Vagina (tissue), 2 donors: ENCODE measurements at regions not wholly inside any gene's neighbourhood (a gene's known extent, or its start where the extent isn't known, plus 50 kb on each side); places are given as distances from the start of the nearest gene placed in this dataset.

ENCODE experiments used
- DNase-seq, 2 donors: peaks; one replicate each; pipeline ENCODE4 v3.0.0-alpha.2; 2017; ENCODE audit errors: extremely low spot score in 2 of 2
- H3K27ac ChIP-seq: fragments of 200-600 bp; sonication (generic); one replicate; pipeline ENCODE4 v1.5.1; 2019
- H3K27me3 ChIP-seq: fragments of 200-600 bp; sonication (generic); one replicate; pipeline ENCODE4 v1.5.1; 2019
- H3K36me3 ChIP-seq, 2 donors: fragments of 200-600 bp; sonication (generic); one replicate each; pipeline ENCODE4 v1.5.1; 2017 to 2019
- H3K4me1 ChIP-seq: fragments of 200-600 bp; sonication (generic); one replicate; pipeline ENCODE4 v1.5.1; 2019
- H3K4me3 ChIP-seq, 2 donors: fragments of 200-600 bp; sonication (generic); 1 replicate in 1 of 2; 2 replicates in 1 of 2; pipeline ENCODE4 v1.5.1; 2016 to 2019
- H3K9me3 ChIP-seq: fragments of 200-600 bp; sonication (generic); one replicate; pipeline ENCODE4 v1.5.1; 2019
- POLR2A ChIP-seq, 2 donors: fragments of 450-650 bp; IDR thresholded peaks; one replicate each; pipeline ENCODE4 v1.6.1; 2017; ENCODE audit warnings: antibody characterized with exemption in 2 of 2, mild to moderate bottlenecking in 2 of 2, moderate library complexity in 2 of 2
- POLR2AphosphoS5 ChIP-seq, 2 donors: sonication (generic); formaldehyde crosslinking; IDR thresholded peaks; one replicate each; pipeline ENCODE4 v1.9.0; 2017; ENCODE audit warnings: antibody characterized with exemption in 2 of 2, mild to moderate bottlenecking in 2 of 2, low read depth in 1 of 2; ENCODE audit not compliant: insufficient read depth in 1 of 2
- intact Hi-C: fragments of 100-400 bp; cut with DNase I; formaldehyde crosslinking; loops from one replicate; pipeline ENCODE4 v1.15.1; 2023
- TF ChIP-seq, protein P1 (sequence below), 3 experiments: fragments of 450-650 bp in 2 of 3; fragments of 200-600 bp in 1 of 3; sonication (generic) in 1 of 3; IDR thresholded peaks; one replicate each; pipeline ENCODE4 v1.5.1; 2017 to 2019; ENCODE audit warnings: antibody characterized with exemption in 3 of 3, mild to moderate bottlenecking in 2 of 3, moderate library complexity in 2 of 3

- H3K27me3 ChIP-seq = no peaks in the 10 kb centered on the region
- no peaks in the 10 kb centered on the region for H3K36me3 ChIP-seq
- DNase-seq = no peak
- H3K4me3 ChIP-seq = no peak overlapping the region
- H3K9me3 ChIP-seq = no peaks in the 10 kb centered on the region
- no peak overlapping the region for H3K27ac ChIP-seq
- no peak for TF ChIP-seq POLR2AphosphoS5 (IDR thresholded peaks at IDR 0.05; ENCODE audit: insufficient read depth in 1 of 2, low read depth in 1 of 2)
- TF ChIP-seq, protein P1, sequence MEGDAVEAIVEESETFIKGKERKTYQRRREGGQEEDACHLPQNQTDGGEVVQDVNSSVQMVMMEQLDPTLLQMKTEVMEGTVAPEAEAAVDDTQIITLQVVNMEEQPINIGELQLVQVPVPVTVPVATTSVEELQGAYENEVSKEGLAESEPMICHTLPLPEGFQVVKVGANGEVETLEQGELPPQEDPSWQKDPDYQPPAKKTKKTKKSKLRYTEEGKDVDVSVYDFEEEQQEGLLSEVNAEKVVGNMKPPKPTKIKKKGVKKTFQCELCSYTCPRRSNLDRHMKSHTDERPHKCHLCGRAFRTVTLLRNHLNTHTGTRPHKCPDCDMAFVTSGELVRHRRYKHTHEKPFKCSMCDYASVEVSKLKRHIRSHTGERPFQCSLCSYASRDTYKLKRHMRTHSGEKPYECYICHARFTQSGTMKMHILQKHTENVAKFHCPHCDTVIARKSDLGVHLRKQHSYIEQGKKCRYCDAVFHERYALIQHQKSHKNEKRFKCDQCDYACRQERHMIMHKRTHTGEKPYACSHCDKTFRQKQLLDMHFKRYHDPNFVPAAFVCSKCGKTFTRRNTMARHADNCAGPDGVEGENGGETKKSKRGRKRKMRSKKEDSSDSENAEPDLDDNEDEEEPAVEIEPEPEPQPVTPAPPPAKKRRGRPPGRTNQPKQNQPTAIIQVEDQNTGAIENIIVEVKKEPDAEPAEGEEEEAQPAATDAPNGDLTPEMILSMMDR (IDR thresholded peaks at IDR 0.05) = no peak
- no peaks in the 10 kb centered on the region for H3K4me1 ChIP-seq
- intact Hi-C loops = loop anchor here (5.0 kb wide), 1 partner anchor 1321 kb away; no protein-coding TSS in a partner anchor
Observed at GRCh38 chr3:152061296-152061695, 187.9 kb downstream of the SUCNR1 start.

- Histone ChIP-seq H3K4me1 (no peaks in the 10 kb centered on the region), H3K36me3 (no peaks in the 10 kb centered on the region), H3K4me3 (no peak overlapping the region), H3K9me3 (no peaks in the 10 kb centered on the region), H3K27me3 (no peaks in the 10 kb centered on the region), H3K27ac (no peak overlapping the region)
- TF ChIP-seq POLR2AphosphoS5 (IDR thresholded peaks at IDR 0.05; ENCODE audit: insufficient read depth in 1 of 2, low read depth in 1 of 2) (no peak), POLR2A (IDR thresholded peaks at IDR 0.05) (no peak)
- TF ChIP-seq, protein P1 (IDR thresholded peaks at IDR 0.05) = no peak
- no peak for DNase-seq
- intact Hi-C loops = no loop called here
Observed at GRCh38 chr3:152069871-152070270, 196.4 kb downstream of the SUCNR1 start.

DNA sequence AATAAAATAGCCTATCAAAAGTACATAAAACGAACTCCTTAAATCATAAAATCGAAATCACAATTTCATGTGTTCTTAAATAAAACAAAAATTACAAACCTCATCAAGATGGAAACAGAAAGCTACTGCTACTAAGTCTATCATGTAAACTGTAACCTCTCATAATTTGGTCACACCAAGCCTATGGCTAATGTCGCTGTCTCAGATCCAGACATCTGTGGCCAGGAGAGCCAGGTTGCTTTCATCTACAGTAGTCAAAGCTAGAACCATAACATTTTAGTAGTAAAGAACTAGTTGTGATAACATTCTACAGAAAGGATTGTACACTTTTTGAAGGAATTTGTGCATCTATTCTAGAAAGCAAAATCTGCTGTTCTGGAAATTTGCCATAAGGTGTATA, 197.4 kb upstream of the MBNL1 start:
- no peak for DNase-seq
- intact Hi-C loops = no loop called here

DNA sequence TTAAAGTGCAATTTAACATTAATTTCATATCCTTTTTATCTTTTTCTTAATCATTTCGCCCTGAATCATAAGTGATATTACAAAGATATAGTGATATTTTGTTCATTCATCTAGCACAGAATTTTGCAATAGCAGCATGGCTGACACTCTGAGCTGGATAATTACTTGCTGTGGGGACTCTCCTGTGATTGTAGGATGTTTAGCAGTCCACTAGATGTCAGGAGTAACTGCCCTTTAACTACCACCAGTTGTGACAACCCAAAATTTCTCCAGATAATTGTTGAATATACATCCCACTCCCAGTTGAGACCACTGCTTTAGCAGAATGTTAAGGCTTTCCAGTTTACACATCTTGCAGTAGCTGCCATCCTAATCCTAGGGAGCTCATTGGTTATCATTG, 196.8 kb upstream of the MBNL1 start:
- DNase-seq = no peak
- intact Hi-C loops = no loop called here
- no peaks in the 10 kb centered on the region for H3K36me3 ChIP-seq
- no peaks in the 10 kb centered on the region for H3K27me3 ChIP-seq
- no peak overlapping the region for H3K4me3 ChIP-seq
- H3K9me3 ChIP-seq = no peaks in the 10 kb centered on the region
- TF ChIP-seq POLR2AphosphoS5 (IDR thresholded peaks at IDR 0.05; ENCODE audit: insufficient read depth in 1 of 2, low read depth in 1 of 2) = no peak
- TF ChIP-seq, protein P1 (IDR thresholded peaks at IDR 0.05) = peak in 1 of 3 experiments; percentile 14
- no peak for TF ChIP-seq POLR2A (IDR thresholded peaks at IDR 0.05)
- H3K4me1 ChIP-seq = no peaks in the 10 kb centered on the region
- no peak overlapping the region for H3K27ac ChIP-seq

More for the DNA sequence above, 197.4 kb upstream of the MBNL1 start:
- Histone ChIP-seq H3K27me3 (no peaks in the 10 kb centered on the region), H3K27ac (no peak overlapping the region), H3K9me3 (no peaks in the 10 kb centered on the region), H3K4me3 (no peak overlapping the region), H3K36me3 (no peaks in the 10 kb centered on the region), H3K4me1 (no peaks in the 10 kb centered on the region)
- TF ChIP-seq, protein P1 (IDR thresholded peaks at IDR 0.05) = no peak
- TF ChIP-seq POLR2AphosphoS5 (IDR thresholded peaks at IDR 0.05; ENCODE audit: insufficient read depth in 1 of 2, low read depth in 1 of 2) = no peak
- no peak for TF ChIP-seq POLR2A (IDR thresholded peaks at IDR 0.05)

GRCh38 chr3:152073267-152073666, 195.5 kb upstream of the MBNL1 start:
- intact Hi-C loops = no loop called here
- no peak overlapping the region for H3K4me3 ChIP-seq
- H3K27ac ChIP-seq = no peak overlapping the region
- H3K36me3 ChIP-seq = no peaks in the 10 kb centered on the region
- TF ChIP-seq, protein P1 (IDR thresholded peaks at IDR 0.05) = no peak
- TF ChIP-seq POLR2A (IDR thresholded peaks at IDR 0.05) = no peak
- H3K9me3 ChIP-seq = no peaks in the 10 kb centered on the region
- no peak for DNase-seq
- H3K27me3 ChIP-seq = no peaks in the 10 kb centered on the region
- no peaks in the 10 kb centered on the region for H3K4me1 ChIP-seq
